K562 (cell line): ENCODE measurements at regions not wholly inside any gene's neighbourhood (a gene's known extent, or its start where the extent isn't known, plus 50 kb on each side); places are given as distances from the start of the nearest gene placed in this dataset.
A peak's percentile ranks its signal among the peaks of the same experiment; 100 is the strongest.

Experiments used
- ATAC-seq: fragments of 200-7000 bp; cut with Tn5 transposase; 3 replicates; pipeline ENCODE4 v1.9.1; 2020; ENCODE audit warnings: moderate library complexity
- BruUV-seq: library from RNA; stranded (reverse); fragments of 400-500 nt; replicated peaks from 2 replicates; lab custom pipeline; 2021; lab: Mats Ljungman, UMichigan
- CTCF ChIA-PET: fragments of 300-600 bp; formaldehyde crosslinking; extraction: SDS; loops from one replicate; lab custom pipeline; 2021; ENCODE audit warnings: low intra/inter-chr PET ratio; lab: Yijun Ruan, JAX
- POLR2A ChIA-PET: fragments of 300-600, 350-650 bp; sonication (Branson Sonifier 250); formaldehyde crosslinking; extraction: SDS; loops from one replicate; lab custom pipeline; 2021; ENCODE audit warnings: antibody characterized with exemption, inconsistent platforms; lab: Yijun Ruan, JAX
- DNase-seq, 4 experiments: peaks; one replicate each; pipeline versions ENCODE4 v3.0.0 to v3.0.0-alpha.2; 2011 to 2018; ENCODE audit warnings: low spot score in 3 of 4, mixed read lengths in 3 of 4; ENCODE audit errors: extremely low read depth in 1 of 4
- FAIRE-seq: peaks from 2 replicates; lab custom pipeline; 2011; peaks lifted over from hg19 to GRCh38; lab: Jason Lieb, UNC
- H2AFZ ChIP-seq: 2 replicates; pipeline ENCODE4 v1.6.0; 2011; ENCODE audit warnings: low read depth, low read length, control low read depth, inconsistent platforms
- H3K27ac ChIP-seq: fragments of 200-600 bp; 3 replicates; pipeline ENCODE4 v1.8.0; 2011; ENCODE audit warnings: low read depth, mild to moderate bottlenecking, control low read depth, inconsistent platforms, low read length, moderate library complexity, mixed read lengths; ENCODE audit errors: extremely low read depth
- H3K27me3 ChIP-seq, 2 experiments: fragments of 300-600 bp in 1 of 2; 2 replicates in 1 of 2; 3 replicates in 1 of 2; pipeline versions ENCODE4 v1.6.0 to v1.8.0; 2011; ENCODE audit warnings: inconsistent platforms in 2 of 2, low read length in 2 of 2, mild to moderate bottlenecking in 1 of 2, mixed read lengths in 1 of 2, moderate library complexity in 1 of 2; ENCODE audit not compliant: control insufficient read depth in 2 of 2, insufficient read depth in 2 of 2
- H3K36me3 ChIP-seq: fragments of 300-600 bp; 3 replicates; pipeline ENCODE4 v1.8.0; 2011; ENCODE audit warnings: mild to moderate bottlenecking, low read length, inconsistent platforms; ENCODE audit not compliant: control insufficient read depth, insufficient read depth
- H3K4me1 ChIP-seq, 2 experiments: fragments of 200-600 bp in 1 of 2; replicated peaks in 1 of 2; 2 replicates in 1 of 2; 3 replicates in 1 of 2; pipeline versions ENCODE4 v1.5.1 to v1.8.0; 2011; ENCODE audit warnings: inconsistent platforms in 2 of 2, low read length in 2 of 2, mild to moderate bottlenecking in 1 of 2, mixed read lengths in 1 of 2, moderate library complexity in 1 of 2; ENCODE audit not compliant: control insufficient read depth in 2 of 2, insufficient read depth in 2 of 2
- H3K4me2 ChIP-seq: 2 replicates; pipeline ENCODE4 v1.6.1; 2011; ENCODE audit warnings: low read length, control low read depth, inconsistent platforms, mixed read lengths; ENCODE audit not compliant: insufficient read depth
- H3K4me3 ChIP-seq: fragments of 200-600 bp; sonication (generic), shearing (Covaris generic); 2 replicates; pipeline ENCODE4 v1.5.1; 2016; ENCODE audit warnings: control low read depth, inconsistent platforms
- H3K79me2 ChIP-seq: fragments of 200-600 bp; 3 replicates; pipeline ENCODE4 v1.8.0; 2011; ENCODE audit warnings: low read length, inconsistent platforms; ENCODE audit not compliant: control insufficient read depth, insufficient read depth
- H3K9ac ChIP-seq, 2 experiments: 2 replicates each; pipeline versions ENCODE4 v1.6.0 to v1.6.1; 2011; ENCODE audit warnings: low read depth in 2 of 2, low read length in 2 of 2, control low read depth in 1 of 2, inconsistent platforms in 1 of 2, mild to moderate bottlenecking in 1 of 2, mixed read lengths in 1 of 2; ENCODE audit not compliant: insufficient read depth in 1 of 2
- H3K9me1 ChIP-seq: one replicate; pipeline ENCODE4 v1.6.0; 2011; ENCODE audit warnings: inconsistent platforms, mild to moderate bottlenecking, low read length, moderate library complexity; ENCODE audit not compliant: control insufficient read depth, insufficient read depth
- H3K9me3 ChIP-seq: replicated peaks from 2 replicates; pipeline ENCODE4 v1.5.1; 2011; ENCODE audit warnings: low read depth, low read length, inconsistent platforms; ENCODE audit not compliant: control insufficient read depth, insufficient read depth
- H4K20me1 ChIP-seq: replicated peaks from 2 replicates; pipeline ENCODE4 v1.6.1; 2011; ENCODE audit warnings: low read length, inconsistent platforms, mixed read lengths; ENCODE audit not compliant: control insufficient read depth, insufficient read depth
- BACH1 ChIP-seq: fragments of 200-800 bp; sonication (Bioruptor generic); IDR thresholded peaks from 2 replicates; pipeline ENCODE4 v1.6.1; 2016; ENCODE audit warnings: missing genetic modification characterization, missing compliant biosample characterization
- BCOR ChIP-seq: fragments of 450-650 bp; IDR thresholded peaks from 2 replicates; pipeline ENCODE4 v1.6.1; 2016
- BRD9 ChIP-seq: fragments of 450-650 bp; IDR thresholded peaks from 2 replicates; pipeline ENCODE4 v1.6.1; 2018; ENCODE audit warnings: low read depth; ENCODE audit not compliant: partially characterized antibody
- SPI1 ChIP-seq: IDR thresholded peaks from 2 replicates; pipeline ENCODE4 v1.6.1; 2011; ENCODE audit warnings: low read depth, low read length, control low read depth, borderline replicate concordance
- ZNF134 ChIP-seq: fragments of 250-450 bp; sonication (Bioruptor Pico); conservative IDR thresholded peaks from 2 replicates; pipeline ENCODE4 v1.4.0; 2020
- ZNF175 ChIP-seq: fragments of 200-800 bp; sonication (Bioruptor generic); IDR thresholded peaks from 2 replicates; pipeline ENCODE4 v1.6.1; 2016; ENCODE audit warnings: low read depth, mild to moderate bottlenecking, missing genetic modification characterization, missing compliant biosample characterization
- ZNF324 ChIP-seq: fragments of 250-450 bp; sonication (Bioruptor Pico); IDR thresholded peaks from 2 replicates; pipeline ENCODE4 v1.4.0; 2020; ENCODE audit warnings: mild to moderate bottlenecking
- ZNF347 ChIP-seq: fragments of 450-650 bp; formaldehyde crosslinking; IDR thresholded peaks from 2 replicates; pipeline ENCODE4 v1.4.0; 2020; ENCODE audit warnings: low read depth, mild to moderate bottlenecking, moderate library complexity
- ZNF75A ChIP-seq: fragments of 450-650 bp; formaldehyde crosslinking; IDR thresholded peaks from 2 replicates; pipeline ENCODE4 v1.4.0; 2020; ENCODE audit warnings: mild to moderate bottlenecking
- ZSCAN32 ChIP-seq: fragments of 450-650 bp; formaldehyde crosslinking; IDR thresholded peaks from 2 replicates; pipeline ENCODE4 v1.4.0; 2020; ENCODE audit warnings: mild to moderate bottlenecking, moderate library complexity
- WGBS: fragments of 100-300 bp; shearing (Covaris generic); methylation state at CpG from one replicate; pipeline ENCODE4 v1.1.6; 2016; ENCODE audit warnings: low coverage, mixed read lengths; ENCODE audit not compliant: insufficient coverage; ENCODE audit errors: missing lambda C conversion rate; 5-methylcytosine and 5-hydroxymethylcytosine counted together
- in situ Hi-C: fragments of 300-500 bp; cut with MboI; formaldehyde crosslinking; loops from 4 replicates; pipeline ENCODE4 v1.15.0; 2018; ENCODE audit warnings: inconsistent platforms, mixed read lengths
- intact Hi-C: fragments of 100-400 bp; cut with micrococcal nuclease; formaldehyde crosslinking; loops from 2 replicates; pipeline ENCODE4 v1.14.2; 2022
- TF ChIP-seq, protein P1 (sequence below): fragments of 450-650 bp; IDR thresholded peaks from 2 replicates; pipeline ENCODE4 v1.6.1; 2018; ENCODE audit warnings: mild to moderate bottlenecking, low read depth; ENCODE audit not compliant: partially characterized antibody
- TF ChIP-seq, protein P2 (sequence below): fragments of 250-450 bp; sonication (Bioruptor Pico); IDR thresholded peaks from 2 replicates; pipeline ENCODE4 v1.5.0; 2021
- TF ChIP-seq, protein P3 (sequence below), 2 experiments: fragments of 250-450 bp in 1 of 2; fragments of 450-650 bp in 1 of 2; sonication (Bioruptor Pico) in 1 of 2; IDR thresholded peaks; 2 replicates each; pipeline versions ENCODE4 v1.6.1 to v1.8.0; 2016 to 2021; ENCODE audit warnings: mild to moderate bottlenecking in 2 of 2, moderate library complexity in 2 of 2, missing compliant biosample characterization in 1 of 2, missing genetic modification characterization in 1 of 2
- TF ChIP-seq, protein P4 (sequence below): fragments of 250-450 bp; sonication (Bioruptor Pico); IDR thresholded peaks from 2 replicates; pipeline ENCODE4 v1.4.0; 2020; ENCODE audit warnings: mild to moderate bottlenecking, moderate library complexity
- TF ChIP-seq, protein P5 (sequence below): sonication (generic); formaldehyde crosslinking; IDR thresholded peaks from 2 replicates; pipeline ENCODE4 v1.5.0; 2020; ENCODE audit warnings: missing genetic modification reagents

DNA sequence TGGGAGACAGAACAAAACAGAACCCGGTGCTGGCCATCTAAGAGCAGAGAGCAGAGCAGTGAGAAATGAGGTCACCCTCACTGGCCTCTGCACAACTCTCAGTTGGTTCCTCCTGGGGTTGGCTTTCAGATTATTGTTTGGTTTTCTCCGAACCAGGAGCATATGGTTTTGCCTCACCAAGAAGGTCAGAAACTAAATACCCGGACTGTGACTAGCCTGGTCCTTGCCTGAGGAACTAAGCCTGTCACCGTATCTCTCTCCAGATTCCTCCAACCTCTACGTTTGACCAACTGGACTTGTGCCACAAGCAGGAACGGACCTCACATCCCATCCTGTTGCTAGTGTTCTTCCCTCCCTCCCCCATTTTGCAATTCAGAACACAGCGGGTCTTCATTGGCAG, 450.4 kb upstream of the JARID2 start (continued):
- TF ChIP-seq, protein P1, sequence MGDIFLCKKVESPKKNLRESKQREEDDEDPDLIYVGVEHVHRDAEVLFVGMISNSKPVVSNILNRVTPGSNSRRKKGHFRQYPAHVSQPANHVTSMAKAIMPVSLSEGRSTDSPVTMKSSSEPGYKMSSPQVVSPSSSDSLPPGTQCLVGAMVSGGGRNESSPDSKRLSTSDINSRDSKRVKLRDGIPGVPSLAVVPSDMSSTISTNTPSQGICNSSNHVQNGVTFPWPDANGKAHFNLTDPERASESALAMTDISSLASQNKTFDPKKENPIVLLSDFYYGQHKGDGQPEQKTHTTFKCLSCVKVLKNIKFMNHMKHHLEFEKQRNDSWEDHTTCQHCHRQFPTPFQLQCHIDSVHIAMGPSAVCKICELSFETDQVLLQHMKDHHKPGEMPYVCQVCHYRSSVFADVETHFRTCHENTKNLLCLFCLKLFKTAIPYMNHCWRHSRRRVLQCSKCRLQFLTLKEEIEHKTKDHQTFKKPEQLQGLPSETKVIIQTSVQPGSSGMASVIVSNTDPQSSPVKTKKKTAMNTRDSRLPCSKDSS, result no peak
- TF ChIP-seq ZNF75A (CRISPR knock-in tag), result no peak

DNA sequence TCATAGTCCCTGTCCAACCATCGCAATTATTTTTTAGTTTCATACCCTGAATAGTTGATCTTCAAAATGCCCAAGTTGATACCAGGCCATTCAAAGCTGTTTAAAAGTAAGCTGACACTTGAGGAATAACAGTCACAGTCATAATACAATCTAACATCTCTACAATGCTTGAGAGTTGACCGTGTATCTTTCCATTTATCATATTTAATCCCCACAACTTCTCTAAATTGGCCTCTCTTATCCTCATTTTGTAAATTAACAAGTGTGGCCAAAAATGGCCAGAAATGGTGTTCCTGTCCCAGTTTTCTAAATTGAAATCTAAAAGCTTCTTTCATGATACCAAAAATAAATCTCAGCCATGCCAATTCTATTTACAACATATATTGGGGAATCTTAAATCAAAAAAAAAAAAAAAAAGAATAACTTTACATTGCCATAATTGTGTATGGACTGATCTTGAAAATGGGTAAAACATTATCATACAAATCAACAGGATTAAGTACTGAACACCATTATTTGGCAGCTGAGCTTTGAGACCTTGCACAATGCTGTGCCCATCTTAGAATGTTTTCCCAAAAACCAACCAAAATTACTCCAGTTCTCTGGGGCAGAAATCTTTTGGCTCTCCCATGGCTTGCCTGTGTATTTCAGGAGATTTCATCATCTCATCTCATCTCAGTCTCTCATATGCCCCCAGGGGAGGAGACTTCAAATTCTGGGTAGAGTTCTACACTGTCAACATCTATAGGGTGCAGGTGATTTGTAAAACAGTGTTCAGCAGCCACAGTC, 448.7 kb upstream of the JARID2 start:
- ATAC-seq, result peak; percentile 77
- H3K27ac ChIP-seq, result no peak overlapping the region
- FAIRE-seq, result no peak
- TF ChIP-seq, protein P2, sequence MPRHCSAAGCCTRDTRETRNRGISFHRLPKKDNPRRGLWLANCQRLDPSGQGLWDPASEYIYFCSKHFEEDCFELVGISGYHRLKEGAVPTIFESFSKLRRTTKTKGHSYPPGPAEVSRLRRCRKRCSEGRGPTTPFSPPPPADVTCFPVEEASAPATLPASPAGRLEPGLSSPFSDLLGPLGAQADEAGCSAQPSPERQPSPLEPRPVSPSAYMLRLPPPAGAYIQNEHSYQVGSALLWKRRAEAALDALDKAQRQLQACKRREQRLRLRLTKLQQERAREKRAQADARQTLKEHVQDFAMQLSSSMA (CRISPR knock-in tag), result no peak
- TF ChIP-seq ZNF134 (no peak), BACH1 (tag) (peak; percentile 66), ZSCAN32 (CRISPR knock-in tag) (peak; percentile 98), ZNF175 (CRISPR knock-in tag) (peak; percentile 96), ZNF324 (no peak), BCOR (no peak), ZNF347 (CRISPR knock-in tag) (no peak), BRD9 (peak; percentile 87), SPI1 (no peak)
- TF ChIP-seq, protein P3, sequence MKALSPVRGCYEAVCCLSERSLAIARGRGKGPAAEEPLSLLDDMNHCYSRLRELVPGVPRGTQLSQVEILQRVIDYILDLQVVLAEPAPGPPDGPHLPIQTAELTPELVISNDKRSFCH (CRISPR knock-in tag; IDR thresholded peaks at IDR 0.05), result no peak
- TF ChIP-seq, protein P3 (tag; IDR thresholded peaks at IDR 0.05), result no peak
- TF ChIP-seq, protein P4, sequence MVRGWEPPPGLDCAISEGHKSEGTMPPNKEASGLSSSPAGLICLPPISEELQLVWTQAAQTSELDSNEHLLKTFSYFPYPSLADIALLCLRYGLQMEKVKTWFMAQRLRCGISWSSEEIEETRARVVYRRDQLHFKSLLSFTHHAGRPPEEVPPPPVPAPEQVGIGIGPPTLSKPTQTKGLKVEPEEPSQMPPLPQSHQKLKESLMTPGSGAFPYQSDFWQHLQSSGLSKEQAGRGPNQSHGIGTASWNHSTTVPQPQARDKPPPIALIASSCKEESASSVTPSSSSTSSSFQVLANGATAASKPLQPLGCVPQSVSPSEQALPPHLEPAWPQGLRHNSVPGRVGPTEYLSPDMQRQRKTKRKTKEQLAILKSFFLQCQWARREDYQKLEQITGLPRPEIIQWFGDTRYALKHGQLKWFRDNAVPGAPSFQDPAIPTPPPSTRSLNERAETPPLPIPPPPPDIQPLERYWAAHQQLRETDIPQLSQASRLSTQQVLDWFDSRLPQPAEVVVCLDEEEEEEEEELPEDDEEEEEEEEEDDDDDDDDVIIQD (CRISPR knock-in tag), result no peak
- TF ChIP-seq, protein P5, sequence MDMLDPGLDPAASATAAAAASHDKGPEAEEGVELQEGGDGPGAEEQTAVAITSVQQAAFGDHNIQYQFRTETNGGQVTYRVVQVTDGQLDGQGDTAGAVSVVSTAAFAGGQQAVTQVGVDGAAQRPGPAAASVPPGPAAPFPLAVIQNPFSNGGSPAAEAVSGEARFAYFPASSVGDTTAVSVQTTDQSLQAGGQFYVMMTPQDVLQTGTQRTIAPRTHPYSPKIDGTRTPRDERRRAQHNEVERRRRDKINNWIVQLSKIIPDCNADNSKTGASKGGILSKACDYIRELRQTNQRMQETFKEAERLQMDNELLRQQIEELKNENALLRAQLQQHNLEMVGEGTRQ (CRISPR knock-in tag), result no peak

More for the DNA sequence above, 448.7 kb upstream of the JARID2 start:
- no TSS peak for BruUV-seq
- H3K4me1 ChIP-seq, result peaks cover 0 to 36% of the 10 kb centered on the region in 2 experiments; a peak in 4 of 5 replicates
- H3K27me3 ChIP-seq, result no peaks in the 10 kb centered on the region
- H3K79me2 ChIP-seq, result no peaks in the 10 kb centered on the region
- no peaks in the 10 kb centered on the region for H4K20me1 ChIP-seq
- H2AFZ ChIP-seq, result no peak overlapping the region
- peak in 1 of 4 experiments; percentile 39 for DNase-seq
- ChIA-PET POLR2A (interaction anchor here (0.5 to 1.2 kb wide), 3 partner anchors 12 to 111 kb away, joined by 3 to 4 read pairs (median 3); no protein-coding TSS in a partner anchor), CTCF (no interaction called here)
- no peaks in the 10 kb centered on the region for H3K9me1 ChIP-seq
- in situ Hi-C loops (no loop called here), intact Hi-C loops (loop anchor here (5.0 kb wide), 1 partner anchor 65 kb away; no protein-coding TSS in a partner anchor)
- H3K36me3 ChIP-seq, result no peaks in the 10 kb centered on the region
- 48% methylated on average over 2 of the region's 2 CpGs for whole genome bisulfite sequencing
- H3K4me2 ChIP-seq, result no peak overlapping the region
- no peak overlapping the region for H3K4me3 ChIP-seq
- H3K9ac ChIP-seq, result no peak overlapping the region
- no peaks in the 10 kb centered on the region for H3K9me3 ChIP-seq
